ENCODE measurements at regions not wholly inside any gene's neighbourhood (a gene's known extent, or its start where the extent isn't known, plus 50 kb on each side); places are given as distances from the start of the nearest gene placed in this dataset.

GRCh38 chr6:115363379-115363778 is 697.3 kb downstream of the FRK start:
- TF ChIP-seq CTCF (IDR thresholded peaks at IDR 0.05; ENCODE audit: low read depth, low read length, missing control alignments) = no peak
- no peak overlapping the region for H3K4me3 ChIP-seq (replicated peaks; ENCODE audit: low read depth, low read length)
- no peak for DNase-seq (ENCODE audit: extremely low read depth, low read depth)

DNA sequence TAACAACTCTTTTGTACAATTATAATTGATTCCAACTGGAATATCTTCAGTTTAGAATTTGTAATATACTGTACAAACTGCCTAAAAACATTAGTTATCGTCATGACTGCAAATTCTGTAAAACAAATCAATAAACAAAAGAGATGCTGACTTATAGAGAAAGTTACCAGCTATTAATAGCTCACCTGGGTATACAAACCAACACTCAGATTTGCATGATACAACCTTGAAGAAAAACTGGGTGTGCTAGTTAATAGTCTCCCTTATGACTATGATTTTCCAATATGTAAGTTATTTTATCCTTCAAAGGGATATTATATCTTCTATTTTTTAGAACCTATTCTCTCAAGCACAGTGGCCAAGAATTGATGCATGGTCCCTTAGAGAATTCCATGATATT is 698.5 kb downstream of the FRK start:
- no peak overlapping the region for H3K4me3 ChIP-seq (replicated peaks; ENCODE audit: low read depth, low read length)
- no peak for TF ChIP-seq CTCF (IDR thresholded peaks at IDR 0.05; ENCODE audit: low read depth, low read length, missing control alignments)
- DNase-seq (ENCODE audit: extremely low read depth, low read depth) = no peak

- no peak overlapping the region for H3K4me3 ChIP-seq (replicated peaks; ENCODE audit: low read depth, low read length)
- DNase-seq (ENCODE audit: extremely low read depth, low read depth) = no peak
- TF ChIP-seq CTCF (IDR thresholded peaks at IDR 0.05; ENCODE audit: low read depth, low read length, missing control alignments) = no peak
These were observed 699.9 kb downstream of the FRK start for GRCh38 chr6:115360602-115361325.

DNA sequence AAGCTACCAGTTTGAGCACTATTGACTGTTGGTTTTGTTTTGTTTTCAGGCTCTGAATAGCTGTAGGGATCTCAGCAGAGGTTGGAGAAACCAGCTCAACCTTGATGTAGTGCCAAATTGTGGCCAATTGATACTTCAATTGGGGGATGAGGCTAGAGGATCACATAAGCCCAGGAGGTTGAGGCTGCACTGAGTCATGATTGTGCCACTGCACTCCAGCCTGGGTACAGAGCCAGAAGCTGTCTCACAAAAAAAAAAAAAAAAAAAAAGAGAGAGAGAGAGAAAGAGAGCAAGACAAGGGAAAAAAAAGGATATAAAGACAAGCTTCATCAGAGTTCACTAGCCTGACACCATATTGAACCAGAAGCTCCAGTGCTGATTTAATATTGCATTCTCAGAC is 702.1 kb downstream of the FRK start:
- no peak for TF ChIP-seq CTCF (IDR thresholded peaks at IDR 0.05; ENCODE audit: low read depth, low read length, missing control alignments)
- DNase-seq (ENCODE audit: extremely low read depth, low read depth) = no peak
- H3K4me3 ChIP-seq (replicated peaks; ENCODE audit: low read depth, low read length) = no peak overlapping the region

DNA sequence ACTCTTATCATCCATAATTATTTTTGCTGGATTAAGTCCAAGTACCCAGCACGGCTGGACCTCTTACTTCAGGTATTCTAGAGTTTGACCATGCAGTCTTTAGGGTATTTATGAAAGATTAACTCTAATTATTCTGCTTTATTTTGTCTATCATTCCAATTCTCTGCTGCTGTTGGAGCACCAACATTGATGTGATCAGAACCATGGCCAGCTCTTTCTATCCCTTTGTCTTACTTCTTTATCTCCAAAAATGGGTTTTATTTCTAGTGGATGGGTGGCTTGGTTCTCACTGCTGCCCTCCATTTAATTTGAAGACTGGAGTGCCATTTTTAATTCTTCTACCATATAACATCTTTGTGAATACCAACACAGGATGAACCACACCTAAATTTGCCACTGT is 704.3 kb downstream of the FRK start:
- no peak for DNase-seq (ENCODE audit: extremely low read depth, low read depth)
- no peak overlapping the region for H3K4me3 ChIP-seq (replicated peaks; ENCODE audit: low read depth, low read length)
- TF ChIP-seq CTCF (IDR thresholded peaks at IDR 0.05; ENCODE audit: low read depth, low read length, missing control alignments) = no peak

DNA sequence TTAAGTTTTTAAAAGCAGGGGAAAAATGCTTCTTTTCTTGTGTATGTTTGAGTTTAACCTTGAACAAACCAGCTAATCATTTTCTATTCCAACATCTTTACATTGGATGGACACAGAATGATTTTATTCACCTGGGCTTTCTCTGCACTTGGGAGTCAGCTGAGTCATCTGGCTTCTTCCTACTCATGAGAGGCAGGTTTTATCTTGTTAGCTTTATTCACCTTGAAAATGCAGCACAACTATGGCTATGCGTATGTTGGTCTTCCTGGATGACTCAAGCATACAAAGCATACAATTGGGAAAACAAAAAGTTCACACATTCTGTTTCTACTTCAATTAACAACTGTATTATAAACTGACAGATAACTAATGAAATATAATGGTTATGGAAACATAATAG is 737.7 kb downstream of the FRK start:
- TF ChIP-seq CTCF (IDR thresholded peaks at IDR 0.05; ENCODE audit: low read depth, low read length, missing control alignments) = no peak
- H3K4me3 ChIP-seq (replicated peaks; ENCODE audit: low read depth, low read length) = no peak overlapping the region
- DNase-seq (ENCODE audit: extremely low read depth, low read depth) = no peak

DNA sequence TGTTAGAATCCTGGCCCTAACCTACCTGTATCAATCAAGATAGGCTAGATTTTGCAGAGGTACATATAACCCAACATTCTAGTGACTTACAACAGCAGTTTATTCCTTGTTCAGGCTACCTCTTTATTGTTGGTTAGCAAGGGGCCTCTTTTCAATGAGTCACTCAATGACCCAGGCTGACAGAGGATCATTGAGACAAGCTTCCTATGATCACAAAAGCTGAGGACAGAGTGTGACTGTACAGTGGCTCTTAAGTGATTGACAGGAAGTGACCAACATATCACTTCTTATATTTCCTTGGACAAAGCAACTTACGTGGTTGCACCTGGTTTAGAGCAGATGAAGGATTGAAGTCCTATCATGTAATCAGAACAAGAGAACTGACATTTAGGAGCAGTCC is 740.9 kb downstream of the FRK start:
- no peak for DNase-seq (ENCODE audit: extremely low read depth, low read depth)
- H3K4me3 ChIP-seq (replicated peaks; ENCODE audit: low read depth, low read length) = no peak overlapping the region
- TF ChIP-seq CTCF (IDR thresholded peaks at IDR 0.05; ENCODE audit: low read depth, low read length, missing control alignments) = no peak

Data from HFF-Myc (cell line).